ENCODE measurements at regions not wholly inside any gene's neighbourhood (a gene's known extent, or its start where the extent isn't known, plus 50 kb on each side); places are given as distances from the start of the nearest gene placed in this dataset.

- TF ChIP-seq CTCF (conservative IDR thresholded peaks at IDR 0.05 in 1 of 2, IDR thresholded peaks at IDR 0.05 in 1 of 2; ENCODE audit: low read depth in 1 of 2, low read length in 2 of 2) (no peak), EZH2 (IDR thresholded peaks at IDR 0.05; ENCODE audit: low read length, missing control alignments) (no peak)
These were observed 504.0 kb downstream of the RAPGEF2 start for GRCh38 chr4:159606835-159607234.

All from fibroblast of lung (primary cell).